Smooth muscle cell (in vitro differentiated cells): ENCODE measurements at regions not wholly inside any gene's neighbourhood (a gene's known extent, or its start where the extent isn't known, plus 50 kb on each side); places are given as distances from the start of the nearest gene placed in this dataset.

ENCODE experiments used
- DNase-seq: peaks from one replicate; lab custom pipeline; 2025; ENCODE audit not compliant: unreplicated experiment; lab: John Stamatoyannopoulos, UW
- H2AFZ ChIP-seq: fragments of 200-600 bp; sonication (generic); 2 replicates; pipeline ENCODE4 v1.6.0; 2016; ENCODE audit warnings: antibody characterized with exemption, low read depth, mild to moderate bottlenecking
- H3F3A ChIP-seq: fragments of 200-600 bp; sonication (generic); 2 replicates; pipeline ENCODE4 v1.6.0; 2017; ENCODE audit warnings: antibody characterized with exemption, low read depth
- H3K27ac ChIP-seq: fragments of 200-600 bp; sonication (generic); 2 replicates; pipeline ENCODE4 v1.5.1; 2016; ENCODE audit warnings: low read depth, mild to moderate bottlenecking
- H3K27me3 ChIP-seq: fragments of 200-600 bp; sonication (generic); 2 replicates; pipeline ENCODE4 v1.6.1; 2016; ENCODE audit warnings: low read depth, mild to moderate bottlenecking
- H3K36me3 ChIP-seq: fragments of 200-600 bp; sonication (generic); 2 replicates; pipeline ENCODE4 v1.5.1; 2016; ENCODE audit warnings: low read depth
- H3K4me1 ChIP-seq: fragments of 200-600 bp; sonication (generic); 2 replicates; pipeline ENCODE4 v1.5.1; 2016; ENCODE audit warnings: low read depth
- H3K4me2 ChIP-seq: fragments of 200-600 bp; sonication (generic); 2 replicates; pipeline ENCODE4 v1.6.0; 2016; ENCODE audit warnings: mild to moderate bottlenecking
- H3K4me3 ChIP-seq: fragments of 200-600 bp; sonication (generic); 2 replicates; pipeline ENCODE4 v1.5.1; 2016; ENCODE audit warnings: mild to moderate bottlenecking
- H3K79me2 ChIP-seq: fragments of 200-600 bp; sonication (generic); 2 replicates; pipeline ENCODE4 v1.6.0; 2016; ENCODE audit warnings: low read depth, mild to moderate bottlenecking
- H3K9ac ChIP-seq: fragments of 200-600 bp; sonication (generic); 2 replicates; pipeline ENCODE4 v1.6.0; 2016; ENCODE audit warnings: low read depth
- H3K9me3 ChIP-seq: fragments of 200-600 bp; sonication (generic); replicated peaks from 2 replicates; pipeline ENCODE4 v1.5.1; 2016; ENCODE audit warnings: low read depth
- H4K20me1 ChIP-seq: fragments of 200-600 bp; sonication (generic); 2 replicates; pipeline ENCODE4 v1.6.0; 2016; ENCODE audit warnings: low read depth
- WGBS: methylation state at CpG from one replicate; pipeline ENCODE4 v1.1.7; 2016; ENCODE audit warnings: low lambda C conversion rate; 5-methylcytosine and 5-hydroxymethylcytosine counted together
- TF ChIP-seq, protein P1 (sequence below): fragments of 200-600 bp; sonication (generic); IDR thresholded peaks from 2 replicates; pipeline ENCODE4 v1.5.1; 2017; ENCODE audit warnings: borderline replicate concordance, mild to moderate bottlenecking, antibody characterized with exemption; ENCODE audit not compliant: insufficient read depth, poor library complexity, severe bottlenecking

DNA sequence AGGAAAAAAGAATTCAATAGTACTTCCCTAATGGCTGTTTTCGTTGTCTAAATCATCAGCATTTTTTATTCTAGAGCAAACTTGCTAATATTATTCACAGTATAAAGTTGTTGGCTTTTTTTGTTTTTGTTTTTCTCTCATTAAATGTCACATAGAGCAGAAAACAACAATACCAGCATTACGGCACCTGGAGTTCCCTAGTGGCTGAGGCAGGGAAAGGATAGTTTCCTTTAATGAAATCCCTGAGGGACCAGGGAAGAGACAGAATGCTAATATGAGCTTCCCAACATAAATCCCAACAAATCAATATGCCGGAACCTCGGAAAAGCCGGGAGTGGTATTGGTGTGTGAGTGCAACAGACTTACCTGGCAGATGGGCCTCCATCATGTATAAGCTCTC lies 235.2 kb upstream of the ASCC3 start:
- Histone ChIP-seq H3K4me1 (peaks cover 4% of the 10 kb centered on the region), H3K27ac (no peak overlapping the region), H3K36me3 (no peaks in the 10 kb centered on the region), H3K27me3 (no peaks in the 10 kb centered on the region), H4K20me1 (no peaks in the 10 kb centered on the region), H2AFZ (no peak overlapping the region), H3K4me2 (no peak overlapping the region), H3K79me2 (no peaks in the 10 kb centered on the region), H3F3A (no peaks in the 10 kb centered on the region), H3K9ac (no peak overlapping the region), H3K9me3 (no peaks in the 10 kb centered on the region), H3K4me3 (no peak overlapping the region)
- no peak for DNase-seq
- 97% methylated on average over 5 of the region's 5 CpGs for whole genome bisulfite sequencing
- TF ChIP-seq, protein P1, sequence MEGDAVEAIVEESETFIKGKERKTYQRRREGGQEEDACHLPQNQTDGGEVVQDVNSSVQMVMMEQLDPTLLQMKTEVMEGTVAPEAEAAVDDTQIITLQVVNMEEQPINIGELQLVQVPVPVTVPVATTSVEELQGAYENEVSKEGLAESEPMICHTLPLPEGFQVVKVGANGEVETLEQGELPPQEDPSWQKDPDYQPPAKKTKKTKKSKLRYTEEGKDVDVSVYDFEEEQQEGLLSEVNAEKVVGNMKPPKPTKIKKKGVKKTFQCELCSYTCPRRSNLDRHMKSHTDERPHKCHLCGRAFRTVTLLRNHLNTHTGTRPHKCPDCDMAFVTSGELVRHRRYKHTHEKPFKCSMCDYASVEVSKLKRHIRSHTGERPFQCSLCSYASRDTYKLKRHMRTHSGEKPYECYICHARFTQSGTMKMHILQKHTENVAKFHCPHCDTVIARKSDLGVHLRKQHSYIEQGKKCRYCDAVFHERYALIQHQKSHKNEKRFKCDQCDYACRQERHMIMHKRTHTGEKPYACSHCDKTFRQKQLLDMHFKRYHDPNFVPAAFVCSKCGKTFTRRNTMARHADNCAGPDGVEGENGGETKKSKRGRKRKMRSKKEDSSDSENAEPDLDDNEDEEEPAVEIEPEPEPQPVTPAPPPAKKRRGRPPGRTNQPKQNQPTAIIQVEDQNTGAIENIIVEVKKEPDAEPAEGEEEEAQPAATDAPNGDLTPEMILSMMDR = no peak

DNA sequence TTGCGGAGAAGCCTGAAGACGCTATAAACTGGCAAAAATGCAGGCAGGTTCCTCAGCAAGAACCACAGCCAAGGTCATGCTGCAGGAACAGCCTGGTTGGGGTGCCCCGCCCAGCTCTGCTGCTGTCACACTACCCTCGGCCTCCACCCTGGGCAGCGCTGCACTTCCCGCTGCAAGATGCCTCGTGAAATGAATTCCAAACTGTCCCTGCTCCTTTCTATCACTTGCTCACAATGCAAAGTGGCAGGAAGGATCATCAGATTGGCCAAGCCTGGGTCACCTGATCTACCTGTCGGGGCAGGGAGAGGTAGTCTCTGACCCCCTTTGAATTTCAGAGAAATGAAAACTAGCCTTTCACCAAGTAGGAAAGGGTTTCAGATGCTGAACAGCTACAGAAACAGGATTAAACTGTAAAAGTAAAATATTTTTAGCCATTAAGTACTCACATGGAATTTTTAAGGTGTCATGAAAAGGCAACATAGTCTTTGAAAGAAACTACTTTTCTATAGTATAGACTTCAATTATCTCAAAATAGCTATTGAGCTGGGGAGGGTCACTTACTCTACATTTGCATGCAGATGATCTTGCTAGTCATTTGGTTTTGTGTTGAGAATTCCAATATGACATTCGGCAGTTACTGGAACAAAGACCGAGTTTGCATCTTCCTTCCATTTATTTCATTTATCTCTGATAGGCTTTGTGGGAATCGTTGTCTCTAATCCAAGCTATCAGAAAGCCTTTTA lies 236.4 kb upstream of the ASCC3 start:
- Histone ChIP-seq H4K20me1 (no peaks in the 10 kb centered on the region), H3K36me3 (no peaks in the 10 kb centered on the region), H3K4me3 (no peak overlapping the region), H3K27me3 (no peaks in the 10 kb centered on the region), H3K79me2 (no peaks in the 10 kb centered on the region), H3K9ac (no peak overlapping the region), H3K27ac (no peak overlapping the region), H3K9me3 (no peaks in the 10 kb centered on the region), H3K4me1 (peaks cover 4% of the 10 kb centered on the region), H3K4me2 (peak overlapping the region; percentile 74), H3F3A (no peaks in the 10 kb centered on the region), H2AFZ (peak overlapping the region; percentile 55)
- TF ChIP-seq, protein P1 = no peak
- WGBS = 33% methylated on average over 11 of the region's 11 CpGs
- no peak for DNase-seq

DNA sequence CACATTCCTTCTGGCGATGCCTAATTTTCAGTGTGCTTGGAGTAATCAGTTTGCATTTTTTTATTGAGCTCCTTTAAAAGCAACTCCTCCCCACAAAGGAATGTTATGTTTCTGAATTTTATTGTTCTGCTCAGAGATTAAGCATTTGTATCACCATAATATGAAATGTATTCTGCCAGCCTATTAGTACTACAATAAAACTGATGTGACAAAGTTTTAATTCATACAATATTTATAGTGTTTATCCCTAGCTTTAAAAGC lies 236.9 kb upstream of the ASCC3 start:
- H3K4me1 ChIP-seq = peaks cover 4% of the 10 kb centered on the region
- 11% methylated on average over 1 of the region's 1 CpG for WGBS
- no peaks in the 10 kb centered on the region for H3F3A ChIP-seq
- H3K27me3 ChIP-seq = no peaks in the 10 kb centered on the region
- no peaks in the 10 kb centered on the region for H3K36me3 ChIP-seq
- H3K79me2 ChIP-seq = no peaks in the 10 kb centered on the region
- DNase-seq = no peak
- H3K9ac ChIP-seq = no peak overlapping the region
- no peak overlapping the region for H3K4me3 ChIP-seq
- H2AFZ ChIP-seq = peak overlapping the region; percentile 55
- TF ChIP-seq, protein P1 = no peak
- no peak overlapping the region for H3K27ac ChIP-seq
- H4K20me1 ChIP-seq = no peaks in the 10 kb centered on the region
- H3K9me3 ChIP-seq = no peaks in the 10 kb centered on the region
- H3K4me2 ChIP-seq = peak overlapping the region; percentile 74

DNA sequence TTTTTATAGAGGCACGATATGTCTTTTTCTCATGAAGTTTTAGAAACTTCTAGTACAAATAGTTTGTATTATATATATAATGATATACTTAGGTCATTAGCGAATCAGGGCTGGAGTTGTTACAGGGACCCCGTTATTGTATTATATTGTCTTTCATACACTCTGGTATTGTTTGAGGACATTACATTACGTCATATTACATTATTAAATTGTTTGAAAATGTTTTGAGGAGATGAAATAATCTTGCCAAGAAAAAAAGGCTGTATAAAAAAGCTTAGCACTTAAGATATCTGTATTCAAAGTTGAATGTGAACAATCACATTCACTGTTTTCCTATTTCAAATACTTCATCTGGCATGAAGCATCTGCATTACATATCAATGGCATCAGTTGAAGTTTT lies 239.6 kb upstream of the ASCC3 start:
- Histone ChIP-seq H3K4me1 (no peaks in the 10 kb centered on the region), H2AFZ (no peak overlapping the region), H3K4me3 (no peak overlapping the region), H4K20me1 (no peaks in the 10 kb centered on the region), H3K36me3 (no peaks in the 10 kb centered on the region), H3K79me2 (no peaks in the 10 kb centered on the region), H3F3A (no peaks in the 10 kb centered on the region), H3K27ac (no peak overlapping the region), H3K4me2 (no peak overlapping the region), H3K9me3 (no peaks in the 10 kb centered on the region), H3K27me3 (no peaks in the 10 kb centered on the region), H3K9ac (no peak overlapping the region)
- WGBS = 93% methylated on average over 4 of the region's 4 CpGs
- DNase-seq = no peak
- TF ChIP-seq, protein P1 = no peak
